HG03442 (cell line): ENCODE measurements at regions not wholly inside any gene's neighbourhood (a gene's known extent, or its start where the extent isn't known, plus 50 kb on each side); places are given as distances from the start of the nearest gene placed in this dataset.
"Not testable (repeated sequence)": the region's sequence is repeated elsewhere in the genome, so short reads cannot be mapped to it uniquely, and the experiment has no call there.

Experiments
- ATAC-seq: cut with Tn5 transposase; IDR thresholded peaks from one replicate; pipeline ENCODE4 v1.9.1; 2021; ENCODE audit warnings: mild to moderate bottlenecking, moderate library complexity; ENCODE audit not compliant: unreplicated experiment

- no peak for ATAC-seq
Measured at GRCh38 chr13:80684217-80684991, 343.5 kb upstream of the SPRY2 start.

GRCh38 chr13:80680786-80681366, 339.9 kb upstream of the SPRY2 start:
- no peak for ATAC-seq

- ATAC-seq = no peak
Measured at GRCh38 chr13:80679423-80679822, 338.5 kb upstream of the SPRY2 start.

- no peak for ATAC-seq
Measured at GRCh38 chr13:80677227-80677626, 336.3 kb upstream of the SPRY2 start.

GRCh38 chr13:80675442-80675841, 334.5 kb upstream of the SPRY2 start:
- not testable (repeated sequence) for ATAC-seq

GRCh38 chr13:80671773-80672172, 330.8 kb upstream of the SPRY2 start:
- ATAC-seq = no peak

- no peak for ATAC-seq
Measured at GRCh38 chr13:80669112-80669511, 328.2 kb upstream of the SPRY2 start.

GRCh38 chr13:80668452-80668851, 327.5 kb upstream of the SPRY2 start:
- no peak for ATAC-seq

GRCh38 chr13:80666782-80667552, 326.0 kb upstream of the SPRY2 start:
- no peak for ATAC-seq

- ATAC-seq = no peak
Measured at GRCh38 chr13:80665792-80666333, 324.9 kb upstream of the SPRY2 start.

GRCh38 chr13:80664950-80665349, 324.0 kb upstream of the SPRY2 start:
- no peak for ATAC-seq

GRCh38 chr13:80663788-80664187, 322.9 kb upstream of the SPRY2 start:
- no peak for ATAC-seq

- no peak for ATAC-seq
Measured at GRCh38 chr13:80658705-80659104, 317.8 kb upstream of the SPRY2 start.

- no peak for ATAC-seq
Measured at GRCh38 chr13:80656512-80656904, 315.6 kb upstream of the SPRY2 start.

GRCh38 chr13:80655778-80656511, 315.0 kb upstream of the SPRY2 start:
- ATAC-seq = no peak

GRCh38 chr13:80654638-80655249, 313.8 kb upstream of the SPRY2 start:
- no peak for ATAC-seq

GRCh38 chr13:80649274-80649673, 308.3 kb upstream of the SPRY2 start:
- ATAC-seq = no peak

GRCh38 chr13:80642641-80643040, 301.7 kb upstream of the SPRY2 start:
- ATAC-seq = no peak

GRCh38 chr13:80633251-80633650, 292.3 kb upstream of the SPRY2 start:
- ATAC-seq = no peak

GRCh38 chr13:80630685-80631121, 289.8 kb upstream of the SPRY2 start:
- ATAC-seq = no peak
